IPS-NIHi7 (cell line): ENCODE measurements at regions not wholly inside any gene's neighbourhood (a gene's known extent, or its start where the extent isn't known, plus 50 kb on each side); places are given as distances from the start of the nearest gene placed in this dataset.

ENCODE experiments used
- DNase-seq: peaks from one replicate; pipeline ENCODE4 v3.0.0; 2012; ENCODE audit warnings: mixed read lengths; ENCODE audit errors: extremely low spot score

- no peak for DNase-seq
Measured at GRCh38 chr10:24010436-24010970, 198.4 kb upstream of the KIAA1217 start.

GRCh38 chr10:24012249-24012803 is 196.6 kb upstream of the KIAA1217 start:
- DNase-seq, result no peak

DNA sequence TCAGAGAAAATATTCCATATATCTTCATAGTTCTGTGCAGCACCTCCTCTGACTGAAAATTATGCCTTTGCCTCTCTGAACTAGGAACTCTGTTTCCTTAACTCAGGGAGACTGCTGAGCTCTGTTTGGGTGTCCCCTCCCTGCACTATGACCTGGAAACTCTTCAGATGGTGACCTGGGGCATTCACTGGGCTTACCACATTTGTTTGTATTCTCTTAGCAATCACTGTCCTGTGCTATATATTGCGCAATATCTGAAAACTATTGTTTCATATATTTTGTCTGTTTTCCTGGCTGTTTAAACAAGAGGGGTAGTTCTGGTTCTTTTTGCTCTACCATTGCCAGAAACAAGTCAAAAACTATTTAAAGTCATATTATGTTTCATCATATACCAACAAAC is 181.8 kb upstream of the KIAA1217 start:
- no peak for DNase-seq

DNA sequence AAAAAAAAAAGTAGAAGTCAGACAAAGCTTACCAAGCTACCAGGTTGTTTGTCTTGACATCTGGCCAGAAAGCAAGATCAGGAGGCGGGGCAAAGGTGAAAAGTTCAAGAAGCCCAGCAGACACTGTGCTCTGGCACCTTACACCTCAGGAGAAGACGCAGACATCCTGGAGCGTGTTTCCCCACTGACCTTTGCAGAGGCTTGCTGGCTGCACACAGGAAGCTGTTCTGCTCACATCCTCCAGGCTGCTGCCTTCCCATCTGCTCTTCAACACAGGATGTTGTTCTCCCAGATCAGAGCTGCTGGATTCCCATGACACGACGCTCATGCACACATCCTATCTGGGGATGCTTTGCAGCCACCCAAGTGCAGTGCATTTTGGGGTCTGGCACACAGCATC is 174.4 kb upstream of the KIAA1217 start:
- no peak for DNase-seq

- no peak for DNase-seq
Measured at GRCh38 chr10:24035761-24036160, 173.2 kb upstream of the KIAA1217 start.

- no peak for DNase-seq
Measured at GRCh38 chr10:24039315-24039714, 169.6 kb upstream of the KIAA1217 start.

GRCh38 chr10:24039897-24040296 is 169.0 kb upstream of the KIAA1217 start:
- no peak for DNase-seq

GRCh38 chr10:24041034-24041433 is 167.9 kb upstream of the KIAA1217 start:
- DNase-seq, result no peak

DNA sequence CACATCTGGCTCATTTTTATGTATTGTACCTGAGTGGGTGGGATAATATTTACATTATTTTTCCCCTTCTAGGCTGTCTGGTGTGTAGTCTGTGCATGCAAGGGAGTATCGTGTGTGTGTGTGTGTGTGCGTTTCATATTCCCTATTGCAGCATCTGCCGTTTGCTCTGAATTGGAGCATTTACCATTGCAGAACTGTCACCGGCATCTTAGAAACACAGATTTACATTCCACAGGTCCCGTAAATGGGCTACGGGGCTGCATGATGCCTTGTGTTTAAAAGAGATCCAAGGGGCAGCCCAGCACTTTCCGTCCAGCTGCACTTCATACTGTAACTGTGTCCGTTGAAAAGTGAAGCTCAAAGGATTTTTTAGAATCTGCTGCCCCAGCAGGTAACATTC is 167.1 kb upstream of the KIAA1217 start:
- DNase-seq, result no peak

DNA sequence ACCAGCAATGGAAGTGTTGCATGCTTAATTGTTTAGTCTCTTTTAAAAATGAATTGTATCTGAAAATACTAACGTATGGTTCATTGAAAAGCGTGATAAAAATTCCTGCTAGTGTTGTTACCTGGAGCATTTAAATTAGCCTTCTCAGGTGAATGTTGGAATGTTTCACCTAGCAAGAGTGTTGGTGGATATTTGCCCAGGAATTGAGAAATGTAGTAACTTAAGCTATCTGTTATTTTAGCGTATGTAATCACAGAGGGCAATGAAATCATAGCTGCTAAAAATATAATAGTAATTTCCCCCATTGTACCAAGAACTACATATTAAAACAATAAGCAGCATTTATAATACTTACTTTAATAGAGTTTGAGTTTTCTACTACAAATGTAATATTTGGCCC is 166.1 kb upstream of the KIAA1217 start:
- no peak for DNase-seq

DNA sequence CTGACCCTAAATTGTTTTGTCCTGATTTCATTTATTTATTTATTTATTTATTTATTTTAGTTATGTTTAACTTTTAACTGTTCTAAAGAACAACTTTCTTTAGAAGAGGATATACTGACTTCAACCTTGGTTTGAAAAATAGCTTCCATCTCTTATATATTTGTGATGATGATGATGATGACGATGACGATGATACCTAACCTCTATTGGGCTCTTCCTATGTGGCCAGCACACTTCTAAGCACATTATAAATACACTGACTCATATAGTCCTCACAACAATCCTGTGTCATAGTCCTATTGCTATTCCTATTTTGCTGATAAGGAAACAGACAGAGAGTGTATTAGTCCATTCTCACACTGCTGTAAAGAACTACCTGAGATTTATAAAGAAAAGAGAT is 162.9 kb upstream of the KIAA1217 start:
- no peak for DNase-seq

- DNase-seq, result no peak
Measured at GRCh38 chr10:24047176-24047575, 161.8 kb upstream of the KIAA1217 start.

GRCh38 chr10:24054421-24054820 is 154.5 kb upstream of the KIAA1217 start:
- DNase-seq, result no peak

DNA sequence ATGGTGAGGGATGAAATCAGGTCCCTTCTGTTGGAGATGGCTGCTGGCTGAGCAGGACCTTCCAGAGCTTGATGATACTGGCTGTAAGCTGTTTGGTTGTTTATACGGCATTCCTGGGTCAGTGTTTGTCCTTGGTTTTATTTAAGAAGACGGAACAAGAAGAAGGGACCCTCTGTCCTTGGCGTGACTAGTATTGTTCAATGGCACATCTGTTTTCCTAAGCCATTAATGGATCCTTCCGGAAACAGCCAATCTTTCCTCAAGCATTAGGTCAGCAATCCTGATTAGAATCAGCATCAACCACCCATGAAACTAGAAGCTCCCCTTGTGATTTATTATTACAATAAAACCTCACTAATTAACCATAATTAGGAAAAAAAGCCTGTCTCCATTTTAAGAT is 128.7 kb upstream of the KIAA1217 start:
- DNase-seq, result no peak

DNA sequence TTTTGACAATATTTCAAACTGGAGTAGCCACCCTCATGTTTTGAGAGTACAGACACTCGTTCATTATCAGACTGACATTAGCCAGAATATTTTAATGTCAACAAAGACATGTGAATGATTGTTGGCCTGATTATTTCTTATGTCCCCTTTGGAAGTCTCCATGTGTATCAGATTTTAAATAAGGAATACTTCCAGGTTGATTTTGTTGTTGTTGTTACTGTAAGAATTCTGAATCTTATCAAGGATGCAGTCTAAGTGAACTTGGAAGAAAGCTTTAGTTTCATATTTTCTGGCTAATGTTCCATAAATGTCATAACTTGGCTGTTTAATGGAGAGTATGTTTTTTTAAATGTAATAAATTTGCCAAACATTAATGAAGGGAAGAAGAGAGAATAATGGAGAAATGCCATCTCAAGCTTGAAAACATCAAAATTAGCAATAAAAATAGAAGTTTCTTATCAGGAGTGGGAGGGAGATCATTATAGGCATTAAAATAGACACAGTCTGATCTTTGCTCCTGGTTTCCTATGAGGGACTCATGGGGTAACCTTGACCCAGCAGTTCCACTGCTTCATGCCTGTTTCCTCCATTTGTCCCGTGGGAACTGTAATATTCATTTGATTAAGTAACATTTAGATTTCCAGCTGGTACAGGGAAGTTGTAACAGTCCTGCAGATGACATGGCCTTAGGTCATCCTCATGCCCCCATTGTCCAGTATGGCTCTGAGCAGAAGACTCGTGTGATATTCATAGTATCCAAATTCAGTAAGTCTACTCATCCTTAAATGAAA is 122.4 kb upstream of the KIAA1217 start:
- DNase-seq, result no peak

- no peak for DNase-seq
Measured at GRCh38 chr10:24091256-24091655, 117.7 kb upstream of the KIAA1217 start.

- DNase-seq, result no peak
Measured at GRCh38 chr10:24096281-24096680, 112.7 kb upstream of the KIAA1217 start.

DNA sequence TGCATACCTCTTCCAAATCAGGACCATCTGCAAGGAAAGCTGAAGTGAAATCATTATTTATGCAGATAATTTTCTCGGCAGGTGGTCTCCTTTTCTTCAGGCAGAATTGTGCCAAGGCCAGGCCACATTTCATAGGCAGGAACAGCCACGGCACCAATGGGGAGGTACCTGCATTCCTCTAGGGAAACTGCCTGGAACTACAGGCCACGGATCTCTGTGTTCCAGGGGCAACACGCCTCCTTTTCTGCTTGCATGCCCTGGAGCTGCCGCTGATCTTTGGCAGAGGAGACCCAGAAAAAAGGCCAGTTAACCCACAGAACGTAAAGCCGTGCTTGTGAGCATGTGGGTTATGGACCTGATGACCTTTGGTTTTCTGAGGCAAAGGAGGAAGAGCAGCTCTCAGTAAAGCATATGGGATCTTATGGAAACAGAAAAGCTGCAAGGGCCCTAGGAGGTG is 111.2 kb upstream of the KIAA1217 start:
- no peak for DNase-seq

GRCh38 chr10:24104895-24105294 is 104.0 kb upstream of the KIAA1217 start:
- DNase-seq, result no peak

GRCh38 chr10:24113901-24114300 is 95.0 kb upstream of the KIAA1217 start:
- no peak for DNase-seq

GRCh38 chr10:24114556-24114955 is 94.4 kb upstream of the KIAA1217 start:
- no peak for DNase-seq

DNA sequence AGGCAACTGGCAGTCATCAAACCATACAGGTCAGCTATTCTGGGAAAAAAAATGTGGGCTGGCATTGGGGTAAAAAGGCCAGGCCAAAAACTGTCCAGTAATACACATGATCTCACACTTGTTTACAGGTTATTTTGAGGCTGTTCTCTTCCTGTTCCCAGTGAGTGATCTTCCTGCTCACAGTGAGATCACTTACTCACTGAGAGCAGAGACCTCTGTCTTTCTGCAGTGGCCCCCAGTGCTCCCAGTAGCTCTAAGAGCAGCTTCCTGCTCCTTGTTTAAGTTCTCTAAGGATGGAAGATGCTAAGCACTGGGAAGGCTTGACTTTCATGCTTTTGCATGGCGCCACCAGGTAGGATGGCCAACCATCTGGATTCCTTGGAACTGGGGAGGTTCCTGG is 93.5 kb upstream of the KIAA1217 start:
- DNase-seq, result no peak

DNA sequence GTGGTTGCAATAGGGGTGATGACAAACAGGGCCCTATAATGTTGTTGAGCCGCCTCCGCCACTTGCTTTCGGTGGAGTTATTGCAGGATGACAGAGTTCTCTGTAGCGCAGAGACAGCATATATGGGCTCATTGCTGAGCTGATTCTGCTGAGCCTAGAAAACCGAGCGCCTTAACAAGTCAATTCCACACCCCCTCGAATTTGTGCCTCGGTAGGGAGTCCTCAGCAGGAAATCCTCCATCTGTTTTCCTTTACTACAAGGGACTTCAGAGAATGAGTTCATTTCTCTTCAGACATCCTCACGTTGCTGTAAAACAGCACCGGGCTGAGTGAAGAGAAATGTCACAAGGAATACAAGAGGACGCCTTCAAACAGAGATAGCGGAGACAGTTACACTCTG is 90.7 kb upstream of the KIAA1217 start:
- DNase-seq, result no peak
